ENCODE measurements at regions not wholly inside any gene's neighbourhood (a gene's known extent, or its start where the extent isn't known, plus 50 kb on each side); places are given as distances from the start of the nearest gene placed in this dataset.

- no peak overlapping the region for H3K4me3 ChIP-seq (ENCODE audit: low read length)
- Mint-ChIP-seq H3K36me3 (peaks cover 17% of the 10 kb centered on the region), H3K4me3 (no peak overlapping the region), H3K27me3 (ENCODE audit: low read depth in 2 of 2) (no peaks in the 10 kb centered on the region), H3K9me3 (peaks cover 23% of the 10 kb centered on the region in 2 donors), H3K4me1 (no peaks in the 10 kb centered on the region), H3K27ac (no peak overlapping the region)
- H3K27ac ChIP-seq (ENCODE audit: low read length), result no peak overlapping the region
- ATAC-seq (no peak), DNase-seq (no peak)
- intact Hi-C loops (cut with micrococcal nuclease), result no loop called here
- H3K27me3 ChIP-seq (ENCODE audit: control insufficient read depth, insufficient read depth, low read length), result no peaks in the 10 kb centered on the region
- no peaks in the 10 kb centered on the region for H3K9me3 ChIP-seq (ENCODE audit: control insufficient read depth, insufficient read depth, low read length)
- no peaks in the 10 kb centered on the region for H3K4me1 ChIP-seq (ENCODE audit: control insufficient read depth, insufficient read depth, low read length)
- no peaks in the 10 kb centered on the region for H3K36me3 ChIP-seq (ENCODE audit: control insufficient read depth, insufficient read depth, low read length)
- WGBS (ENCODE audit: insufficient coverage), result 70% methylated on average over 2 of the region's 2 CpGs
- no peak for TF ChIP-seq CTCF (IDR thresholded peaks at IDR 0.05)
These were observed 1138.5 kb downstream of the CDH11 start for GRCh38 chr16:63983401-63983800.

GRCh38 chr16:63982741-63983140, 1139.1 kb downstream of the CDH11 start:
- Mint-ChIP-seq H3K9me3 (peaks cover 24 to 25% of the 10 kb centered on the region in 2 donors), H3K4me3 (no peak overlapping the region), H3K27me3 (ENCODE audit: low read depth in 2 of 2) (no peaks in the 10 kb centered on the region), H3K36me3 (peaks cover 17% of the 10 kb centered on the region), H3K27ac (no peak overlapping the region), H3K4me1 (no peaks in the 10 kb centered on the region)
- ATAC-seq (no peak), DNase-seq (no peak)
- intact Hi-C loops (cut with micrococcal nuclease), result no loop called here
- TF ChIP-seq CTCF (IDR thresholded peaks at IDR 0.05), result no peak
- H3K27me3 ChIP-seq (ENCODE audit: control insufficient read depth, insufficient read depth, low read length), result no peaks in the 10 kb centered on the region
- 53% methylated on average over 3 of the region's 3 CpGs for WGBS (ENCODE audit: insufficient coverage)
- H3K36me3 ChIP-seq (ENCODE audit: control insufficient read depth, insufficient read depth, low read length), result no peaks in the 10 kb centered on the region
- no peak overlapping the region for H3K27ac ChIP-seq (ENCODE audit: low read length)
- no peaks in the 10 kb centered on the region for H3K4me1 ChIP-seq (ENCODE audit: control insufficient read depth, insufficient read depth, low read length)
- H3K9me3 ChIP-seq (ENCODE audit: control insufficient read depth, insufficient read depth, low read length), result no peaks in the 10 kb centered on the region
- H3K4me3 ChIP-seq (ENCODE audit: low read length), result no peak overlapping the region

- H3K9me3 Mint-ChIP-seq, result peaks cover 24 to 25% of the 10 kb centered on the region in 2 donors
- no peaks in the 10 kb centered on the region for H3K27me3 ChIP-seq (ENCODE audit: control insufficient read depth, insufficient read depth, low read length)
- H3K27ac Mint-ChIP-seq, result no peak overlapping the region
- ATAC-seq, result no peak
- no peak overlapping the region for H3K4me3 ChIP-seq (ENCODE audit: low read length)
- no peaks in the 10 kb centered on the region for H3K4me1 ChIP-seq (ENCODE audit: control insufficient read depth, insufficient read depth, low read length)
- WGBS (ENCODE audit: insufficient coverage), result 81% methylated on average over 5 of the region's 5 CpGs
- H3K27me3 Mint-ChIP-seq (ENCODE audit: low read depth in 2 of 2), result no peaks in the 10 kb centered on the region
- H3K4me3 Mint-ChIP-seq, result no peak overlapping the region
- H3K9me3 ChIP-seq (ENCODE audit: control insufficient read depth, insufficient read depth, low read length), result no peaks in the 10 kb centered on the region
- H3K36me3 Mint-ChIP-seq, result peaks cover 14% of the 10 kb centered on the region
- DNase-seq, result no peak
- no peak overlapping the region for H3K27ac ChIP-seq (ENCODE audit: low read length)
- intact Hi-C loops (cut with micrococcal nuclease), result no loop called here
- H3K4me1 Mint-ChIP-seq, result no peaks in the 10 kb centered on the region
- no peak for TF ChIP-seq CTCF (IDR thresholded peaks at IDR 0.05)
- no peaks in the 10 kb centered on the region for H3K36me3 ChIP-seq (ENCODE audit: control insufficient read depth, insufficient read depth, low read length)
These were observed 1139.8 kb downstream of the CDH11 start for GRCh38 chr16:63982110-63982509.

GRCh38 chr16:63981639-63982038, 1140.2 kb downstream of the CDH11 start:
- no CpG with 5 or more reads among the region's 2 CpGs for WGBS (ENCODE audit: insufficient coverage)
- H3K4me3 ChIP-seq (ENCODE audit: low read length), result no peak overlapping the region
- H3K27ac ChIP-seq (ENCODE audit: low read length), result no peak overlapping the region
- Mint-ChIP-seq H3K27me3 (ENCODE audit: low read depth in 2 of 2) (no peaks in the 10 kb centered on the region), H3K27ac (no peak overlapping the region), H3K9me3 (peaks cover 21 to 23% of the 10 kb centered on the region in 2 donors), H3K36me3 (peaks cover 9% of the 10 kb centered on the region), H3K4me1 (no peaks in the 10 kb centered on the region), H3K4me3 (no peak overlapping the region)
- ATAC-seq (no peak), DNase-seq (no peak)
- H3K27me3 ChIP-seq (ENCODE audit: control insufficient read depth, insufficient read depth, low read length), result no peaks in the 10 kb centered on the region
- H3K36me3 ChIP-seq (ENCODE audit: control insufficient read depth, insufficient read depth, low read length), result no peaks in the 10 kb centered on the region
- intact Hi-C loops (cut with micrococcal nuclease), result no loop called here
- H3K9me3 ChIP-seq (ENCODE audit: control insufficient read depth, insufficient read depth, low read length), result no peaks in the 10 kb centered on the region
- no peaks in the 10 kb centered on the region for H3K4me1 ChIP-seq (ENCODE audit: control insufficient read depth, insufficient read depth, low read length)
- TF ChIP-seq CTCF (IDR thresholded peaks at IDR 0.05), result no peak

Data from natural killer cell (primary cell).